Stimulated activated CD8-positive, alpha-beta memory T cell treated with anti-CD3 and anti-CD28 coated beads, Interleukin-12 subunit alpha, Interleukin-12 subunit beta, amount 100 ng/mL, for 4 hours (primary cell): ENCODE measurements at regions not wholly inside any gene's neighbourhood (a gene's known extent, or its start where the extent isn't known, plus 50 kb on each side); places are given as distances from the start of the nearest gene placed in this dataset.
"Not testable (repeated sequence)": the region's sequence is repeated elsewhere in the genome, so short reads cannot be mapped to it uniquely, and the experiment has no call there.

Experiments
- DNase-seq: peaks from one replicate; pipeline ENCODE4 v3.0.0-alpha.2; 2020; ENCODE audit warnings: low read depth

DNA sequence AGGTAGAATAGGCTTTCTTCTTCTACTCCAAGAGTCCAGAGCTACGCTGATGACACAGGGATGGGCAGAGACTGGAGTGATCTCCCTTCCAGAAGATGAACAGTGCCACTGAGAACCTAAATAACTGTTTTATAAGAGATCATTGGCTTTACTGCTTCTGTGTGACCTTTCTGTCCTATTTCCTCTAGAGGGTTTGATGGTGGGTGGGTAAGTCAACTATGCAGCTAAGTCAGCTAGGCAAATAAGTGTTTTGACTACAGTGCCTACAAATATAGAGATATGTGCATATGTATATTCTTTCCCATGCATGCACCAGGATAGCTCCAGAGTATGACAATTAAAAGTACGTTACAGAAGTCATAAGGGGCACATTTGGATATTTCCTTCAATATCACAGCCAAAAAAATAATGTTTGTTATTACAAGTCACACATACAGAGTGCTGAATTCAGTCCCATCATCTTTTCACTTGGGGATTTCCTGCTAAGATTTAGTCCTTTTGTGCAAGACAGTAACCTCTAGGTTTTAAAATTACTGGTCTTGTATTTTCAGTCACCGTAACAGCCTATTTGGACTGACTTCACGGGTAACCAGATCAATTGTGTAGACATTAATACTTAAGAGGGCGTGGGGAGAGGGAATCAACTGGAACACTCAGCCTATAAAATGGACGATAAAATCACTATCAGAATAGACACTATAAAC, 412.6 kb upstream of the SOX5 start:
- DNase-seq = no peak

DNA sequence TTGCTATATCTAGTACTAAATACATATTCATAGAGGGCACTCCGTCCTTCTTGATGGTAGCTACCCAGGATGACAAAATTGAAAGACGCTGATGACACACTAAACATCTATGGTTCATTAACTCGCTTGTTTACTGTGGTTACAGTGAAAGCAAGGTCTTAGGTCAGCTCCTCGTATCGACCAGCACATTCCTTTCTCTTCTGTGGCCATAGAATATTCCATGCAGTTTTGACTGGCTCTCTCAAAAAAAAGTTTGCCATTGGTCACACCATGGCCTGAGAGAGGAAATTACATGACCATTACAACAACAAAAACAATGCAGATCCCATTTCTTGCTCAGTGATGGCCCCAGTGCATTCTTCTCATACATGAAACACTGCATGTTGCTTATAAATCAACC, 411.4 kb upstream of the SOX5 start:
- DNase-seq = no peak

DNA sequence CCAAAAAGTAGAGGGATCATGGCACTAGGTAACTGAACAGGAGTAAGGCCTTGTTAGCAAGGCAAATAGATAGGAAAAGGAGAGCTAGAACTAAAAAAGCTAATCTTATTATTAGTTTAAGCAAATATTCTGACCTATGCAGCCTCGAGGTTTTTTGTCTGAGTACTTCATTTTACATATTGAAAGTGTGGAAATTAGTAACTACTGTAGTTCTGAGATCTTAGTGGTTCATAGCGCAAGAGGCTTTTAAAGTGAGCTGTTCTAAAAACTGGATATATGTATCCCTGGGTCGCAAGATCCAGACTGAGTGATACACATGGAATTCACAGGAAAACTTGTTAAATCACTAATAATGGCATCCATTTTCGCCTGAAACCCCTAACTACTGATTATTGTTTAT, 411.0 kb upstream of the SOX5 start:
- no peak for DNase-seq

DNA sequence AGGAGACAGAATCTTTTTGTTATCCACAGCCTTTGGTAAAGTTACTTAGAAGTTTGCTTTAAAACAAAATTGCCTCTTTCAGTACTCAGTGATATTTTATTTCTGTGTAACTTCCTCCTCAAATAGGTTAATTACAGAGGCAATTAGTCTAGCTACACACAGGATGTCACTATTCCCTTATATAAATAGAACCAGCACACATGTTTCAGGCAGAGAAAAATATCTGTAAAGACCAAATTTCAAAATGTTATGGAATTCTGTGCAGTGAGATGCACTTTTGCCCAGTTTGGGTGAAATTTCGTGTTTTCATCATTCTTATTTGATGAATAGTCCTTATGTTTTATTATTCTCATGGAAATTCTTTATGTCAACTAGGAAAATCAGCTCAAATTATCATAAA, 410.6 kb upstream of the SOX5 start:
- no peak for DNase-seq

DNA sequence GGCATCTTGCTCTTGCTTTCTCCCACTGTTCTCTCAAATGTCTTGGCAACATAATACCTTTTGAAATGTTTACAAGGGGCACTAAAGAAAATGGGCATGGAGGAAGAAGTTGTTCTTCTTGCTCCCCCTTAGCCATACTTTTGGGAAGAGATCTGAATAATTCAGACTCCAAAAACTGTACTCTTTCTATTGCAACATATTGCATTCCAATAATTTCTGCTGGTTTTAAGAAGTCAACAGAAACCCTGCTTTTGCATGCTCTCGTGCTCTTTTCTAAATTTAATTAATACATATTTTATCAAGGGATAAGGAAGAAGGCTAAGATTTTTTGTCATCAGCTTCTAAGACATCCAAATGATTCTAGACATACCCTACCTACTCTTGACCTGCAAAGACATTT, 409.9 kb upstream of the SOX5 start:
- DNase-seq = no peak

DNA sequence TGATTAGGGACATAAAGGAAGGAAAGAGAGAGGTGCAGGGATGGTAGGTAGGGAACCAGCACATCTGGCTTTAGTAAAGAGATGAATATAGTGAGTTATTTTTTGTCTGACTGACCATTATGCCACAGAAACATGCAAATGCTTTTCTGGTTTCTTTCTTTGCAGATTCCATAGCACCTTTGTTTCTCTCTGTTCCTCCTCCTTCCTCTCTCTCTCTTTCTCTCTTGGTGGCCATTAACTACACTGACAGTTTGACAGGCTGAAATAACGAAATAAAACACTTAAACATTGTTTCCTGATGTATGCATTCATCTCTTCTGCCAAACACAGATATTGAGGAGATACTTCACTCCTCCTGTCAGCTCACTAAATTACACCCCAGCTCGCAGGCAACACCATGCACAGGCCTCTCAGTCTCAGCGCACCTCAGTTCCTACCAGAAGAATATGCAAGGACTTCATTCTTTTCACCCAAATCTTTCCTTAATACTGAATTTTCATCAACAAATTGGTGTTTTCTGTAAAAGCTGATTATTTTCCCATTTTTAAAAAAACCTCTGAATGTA, 406.9 kb upstream of the SOX5 start:
- no peak for DNase-seq

DNA sequence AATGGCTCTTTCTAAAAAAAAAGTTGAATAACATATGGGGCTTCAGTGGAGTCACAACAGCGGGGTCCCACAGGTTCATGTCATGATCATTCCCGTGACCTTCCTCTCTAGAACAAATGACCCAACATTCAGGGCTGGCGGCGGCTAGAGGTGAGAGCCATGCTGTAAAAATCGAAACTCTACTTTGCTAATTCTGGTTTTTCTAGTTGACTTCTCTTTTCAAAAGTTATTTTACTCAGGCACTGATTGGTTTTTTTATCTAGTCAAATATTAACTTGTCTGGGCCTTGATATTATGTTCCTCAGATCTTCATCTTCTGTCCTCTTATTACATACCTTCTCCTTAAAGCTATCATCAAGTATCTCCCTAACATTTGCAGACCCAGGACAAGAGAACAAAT, 402.9 kb upstream of the SOX5 start:
- DNase-seq = no peak

DNA sequence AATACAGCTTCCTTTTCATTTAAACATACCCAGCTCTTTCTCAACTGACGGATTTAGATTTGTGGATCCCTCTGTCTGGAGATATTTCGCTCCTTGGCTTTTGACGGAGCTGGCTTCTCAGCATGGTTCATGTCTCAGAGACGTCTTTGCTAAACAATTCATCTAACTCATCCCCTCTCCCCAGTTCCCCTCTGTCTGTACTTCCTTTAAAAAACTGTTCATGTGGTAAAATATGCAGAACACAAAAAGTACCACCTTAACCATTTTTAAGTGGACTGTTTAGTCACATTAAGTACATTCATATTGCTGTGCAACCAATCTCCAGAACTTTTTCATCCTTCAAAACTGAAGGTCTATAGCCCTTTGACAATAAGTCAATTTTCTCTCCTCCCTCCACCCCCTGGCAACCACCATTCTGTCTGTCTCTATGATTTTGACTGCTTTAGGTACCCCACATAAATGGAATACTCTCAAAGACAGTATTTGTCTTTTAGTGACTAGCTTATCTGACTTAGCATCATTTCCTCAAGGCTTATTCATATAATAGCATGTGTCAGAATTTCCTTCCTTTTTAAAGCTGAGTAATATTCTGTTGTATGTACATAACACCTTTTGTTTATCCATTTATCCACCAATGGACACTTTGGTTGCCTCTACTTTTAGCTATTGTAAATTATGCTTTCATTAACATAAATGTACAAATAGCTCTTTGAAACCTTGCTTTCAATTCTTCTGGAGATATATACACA, 399.8 kb upstream of the SOX5 start:
- DNase-seq = no peak

DNA sequence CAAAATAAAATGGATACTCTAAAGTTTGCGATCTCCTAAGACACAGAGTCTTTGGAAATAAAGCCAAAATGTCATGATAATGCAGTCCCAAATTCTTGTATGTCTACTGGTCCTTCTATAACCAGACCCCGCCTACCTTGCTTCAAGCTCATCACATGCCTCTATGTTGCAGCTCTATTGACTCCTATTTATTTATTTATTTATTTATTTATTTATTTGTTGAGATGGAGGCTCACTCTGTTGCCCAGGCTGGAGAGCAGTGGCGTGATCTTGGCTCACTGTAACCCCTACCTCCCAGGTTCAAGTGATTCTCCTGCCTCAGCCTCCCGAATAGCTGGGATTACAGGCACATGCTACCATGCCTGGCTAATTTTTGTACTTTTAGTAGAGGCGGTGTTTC, 398.7 kb upstream of the SOX5 start:
- DNase-seq = not testable (repeated sequence)

DNA sequence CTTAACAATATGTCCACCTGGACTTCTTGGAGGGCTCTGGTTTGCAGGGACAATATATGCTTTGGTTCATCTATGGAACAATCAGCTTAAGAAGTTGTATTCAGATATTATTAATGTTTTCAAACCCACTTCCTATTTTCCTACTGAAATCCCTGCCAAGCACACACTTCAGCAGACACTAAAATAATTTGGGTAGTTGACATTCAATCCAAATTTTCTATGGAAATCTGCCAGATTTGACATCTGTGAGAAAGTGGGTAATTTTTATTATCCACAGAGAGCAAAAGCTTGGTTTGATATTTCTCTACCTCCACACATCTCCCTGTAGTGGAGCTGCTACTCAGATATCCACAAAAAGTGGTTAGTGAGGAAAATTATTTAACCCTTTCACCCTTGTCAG, 378.8 kb upstream of the SOX5 start:
- DNase-seq = no peak

DNA sequence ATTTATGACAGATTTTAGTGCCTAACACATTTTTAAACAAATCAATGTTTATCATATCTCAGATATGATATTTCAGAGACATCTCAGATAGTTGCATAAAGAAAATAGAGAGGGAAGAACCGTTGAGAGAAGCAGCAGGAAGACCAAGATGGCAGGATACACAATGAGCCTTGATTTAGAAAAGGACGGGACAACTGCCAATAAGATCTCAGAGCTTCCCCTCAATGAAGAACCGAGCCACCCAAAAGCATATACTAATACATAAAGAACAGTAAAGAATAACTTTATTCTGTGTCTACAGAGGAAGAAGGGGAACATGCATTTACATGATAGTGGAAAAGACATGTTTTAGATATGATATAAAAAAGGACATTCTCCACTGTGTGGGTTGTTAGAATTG, 375.9 kb upstream of the SOX5 start:
- no peak for DNase-seq

DNA sequence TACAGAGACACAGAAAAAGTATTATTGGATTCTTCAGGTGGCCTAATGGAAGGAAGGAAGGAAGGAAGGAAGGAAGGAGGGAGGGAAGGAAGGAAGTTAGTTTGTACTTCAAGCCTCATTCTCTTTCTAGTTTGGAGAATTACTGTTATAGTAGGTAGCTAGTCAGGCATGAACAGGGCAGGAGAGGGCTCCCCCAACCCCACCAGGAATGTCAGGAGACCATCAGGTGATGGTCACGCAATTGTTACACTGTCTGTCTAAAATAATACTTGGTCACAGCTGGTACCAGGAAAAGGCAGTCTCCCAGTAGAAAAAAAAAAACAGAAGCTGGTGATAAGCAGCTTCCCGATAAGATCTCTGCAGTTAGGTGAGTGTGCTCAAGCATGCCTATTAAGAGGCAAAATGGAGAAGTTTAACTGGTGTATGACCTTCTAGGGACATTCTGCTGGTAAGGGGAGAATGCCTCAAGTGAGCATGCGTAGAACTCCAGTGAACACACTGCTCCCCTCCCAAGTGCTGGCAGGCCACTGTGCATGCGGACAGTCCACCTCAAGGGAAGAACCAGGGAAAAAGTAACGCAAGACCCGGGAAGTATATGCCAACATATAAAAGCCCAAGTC, 358.4 kb upstream of the SOX5 start:
- DNase-seq = no peak

DNA sequence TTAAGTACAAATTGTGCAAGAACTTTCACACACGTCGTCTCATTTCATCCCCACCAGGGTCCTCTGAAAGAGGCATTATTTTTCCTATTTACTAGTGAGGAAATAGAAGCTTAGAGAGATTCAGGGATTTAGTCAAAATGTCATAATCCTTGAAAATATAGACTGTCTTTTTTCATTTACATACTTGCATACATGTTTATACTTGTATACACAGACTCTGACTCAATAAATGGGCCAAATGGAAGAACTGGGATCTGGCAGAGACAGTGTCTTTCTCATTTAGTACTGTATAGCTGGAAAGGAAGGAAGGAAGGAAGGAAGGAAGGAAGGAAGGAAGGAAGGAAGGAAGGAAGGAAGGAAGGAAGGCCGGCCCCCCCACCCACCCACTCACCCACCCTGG, 357.7 kb upstream of the SOX5 start:
- no peak for DNase-seq

DNA sequence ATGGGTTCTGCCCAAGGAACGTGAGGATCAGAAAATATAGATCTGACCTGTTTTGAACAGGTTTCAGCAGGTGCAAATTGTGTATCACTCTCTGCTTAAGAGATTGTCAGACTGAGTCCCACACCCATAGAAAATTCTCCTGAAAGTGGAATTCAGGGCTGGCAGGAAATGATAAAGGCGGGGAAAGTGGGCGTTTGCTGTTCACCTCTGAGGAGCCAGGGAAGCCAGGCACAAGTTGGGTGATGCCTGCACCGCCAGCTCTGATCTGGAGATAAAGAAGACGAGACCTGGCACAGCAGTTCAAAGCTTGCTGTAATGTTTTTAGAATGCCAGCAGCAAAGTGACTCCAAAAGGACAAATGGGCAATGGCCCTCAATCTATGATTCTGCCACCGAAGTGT, 356.5 kb upstream of the SOX5 start:
- no peak for DNase-seq

DNA sequence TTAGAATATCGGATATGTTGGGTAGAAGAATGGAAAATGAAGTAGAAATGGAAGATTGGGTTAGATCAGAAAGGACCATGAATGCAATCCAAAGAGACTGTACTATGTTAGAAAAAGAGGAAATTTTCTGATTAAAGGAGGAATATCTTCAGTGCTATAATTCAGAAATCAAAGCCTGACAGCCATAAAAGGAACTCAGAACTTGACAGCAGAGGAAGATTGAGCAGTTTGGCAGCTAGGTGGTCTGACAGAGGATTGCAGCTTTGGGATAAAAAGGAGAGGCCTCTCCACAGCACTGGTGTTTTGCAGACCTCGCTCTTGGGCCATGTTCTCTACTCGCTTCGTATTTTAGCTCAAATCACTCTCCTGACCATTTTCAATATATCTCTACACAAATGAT, 354.8 kb upstream of the SOX5 start:
- no peak for DNase-seq

DNA sequence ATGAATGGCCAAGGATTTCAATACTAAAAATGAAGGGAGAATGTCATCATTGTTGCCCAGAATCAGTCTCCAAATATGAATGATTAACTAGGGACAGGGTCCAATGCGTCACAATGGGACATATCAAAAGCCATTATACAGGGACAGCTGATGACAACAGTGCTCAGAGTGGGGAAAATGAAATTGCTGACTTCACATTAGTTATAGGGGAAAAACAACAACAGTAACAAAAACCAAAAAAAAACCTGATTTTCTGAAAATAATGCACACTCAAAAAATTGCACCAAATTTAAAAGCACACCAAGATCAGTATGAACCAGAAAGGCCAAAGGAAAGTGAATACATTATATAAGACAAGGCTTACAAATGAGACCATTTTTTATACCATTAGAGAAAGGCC, 353.2 kb upstream of the SOX5 start:
- no peak for DNase-seq

DNA sequence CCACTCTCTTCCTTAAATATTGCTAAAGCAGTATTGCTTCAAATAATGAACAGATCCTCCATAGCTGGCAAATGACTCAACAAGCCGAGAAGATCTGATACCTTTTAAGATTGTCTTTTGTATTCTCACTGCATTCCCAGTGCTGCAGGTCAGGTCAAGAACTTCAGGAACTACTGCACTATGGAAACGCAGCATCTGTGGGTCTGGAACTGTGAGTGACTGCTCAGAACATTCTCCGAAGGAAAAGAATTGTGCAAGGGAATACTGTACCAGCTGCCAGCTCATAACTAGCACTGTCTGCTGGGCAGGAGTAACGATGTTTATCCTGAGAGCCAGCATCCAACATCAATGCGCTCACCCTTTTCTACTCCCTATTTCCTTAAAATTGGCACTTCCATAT, 348.0 kb upstream of the SOX5 start:
- no peak for DNase-seq

DNA sequence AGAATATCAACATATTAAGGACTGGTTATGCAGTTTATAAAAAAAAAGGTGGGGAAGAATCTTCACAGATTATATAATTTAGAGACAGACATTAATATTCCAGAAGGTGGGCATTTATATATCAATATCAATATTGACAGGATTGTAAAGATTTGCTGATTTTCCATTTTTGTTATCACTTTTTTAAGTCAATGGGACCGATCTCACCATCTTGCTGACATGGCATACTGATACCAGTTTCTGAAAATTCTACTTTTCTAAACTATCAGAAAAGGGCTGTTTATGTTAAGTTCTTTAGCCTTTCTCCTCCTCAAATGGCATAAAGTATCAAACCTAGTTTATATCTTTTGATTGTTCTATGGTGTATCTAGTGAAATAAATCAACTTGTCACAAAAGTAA, 344.1 kb upstream of the SOX5 start:
- no peak for DNase-seq

DNA sequence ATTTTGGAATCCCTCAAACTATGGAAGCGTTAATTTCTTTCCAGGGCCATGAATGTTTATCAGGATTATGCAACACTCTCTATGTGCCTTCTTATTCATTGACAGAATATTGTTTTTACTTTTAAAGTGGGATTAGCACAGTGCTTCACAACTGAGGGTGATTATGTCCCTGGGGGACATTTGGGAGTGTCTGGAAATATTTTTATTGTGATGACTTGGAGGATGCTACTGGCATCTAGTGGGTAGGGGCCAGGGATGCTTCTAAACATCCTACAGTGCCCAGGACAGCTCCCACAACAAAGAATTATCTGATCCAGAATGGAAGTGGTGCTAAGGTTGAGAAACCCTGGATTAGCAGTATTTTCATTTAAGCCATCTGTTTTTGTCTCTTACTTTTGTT, 338.5 kb upstream of the SOX5 start:
- DNase-seq = no peak

DNA sequence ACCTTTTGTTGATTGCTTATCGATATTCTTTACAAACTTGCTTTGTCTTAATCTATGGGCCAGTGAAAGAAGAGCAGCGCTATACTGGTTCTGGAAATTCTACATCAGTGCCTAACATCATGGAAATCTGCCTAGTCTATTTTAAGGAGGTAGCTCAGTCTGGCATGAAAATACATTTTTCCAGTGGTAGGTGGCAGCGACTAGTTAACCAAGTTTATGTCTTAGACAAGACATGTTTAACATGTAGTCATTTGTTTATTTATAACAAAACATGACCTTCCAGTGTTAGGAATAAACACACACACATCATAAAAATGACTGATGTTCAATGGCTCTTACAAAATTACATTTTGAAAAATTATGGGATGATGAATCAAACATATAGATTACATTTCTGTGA, 336.0 kb upstream of the SOX5 start:
- DNase-seq = no peak

DNA sequence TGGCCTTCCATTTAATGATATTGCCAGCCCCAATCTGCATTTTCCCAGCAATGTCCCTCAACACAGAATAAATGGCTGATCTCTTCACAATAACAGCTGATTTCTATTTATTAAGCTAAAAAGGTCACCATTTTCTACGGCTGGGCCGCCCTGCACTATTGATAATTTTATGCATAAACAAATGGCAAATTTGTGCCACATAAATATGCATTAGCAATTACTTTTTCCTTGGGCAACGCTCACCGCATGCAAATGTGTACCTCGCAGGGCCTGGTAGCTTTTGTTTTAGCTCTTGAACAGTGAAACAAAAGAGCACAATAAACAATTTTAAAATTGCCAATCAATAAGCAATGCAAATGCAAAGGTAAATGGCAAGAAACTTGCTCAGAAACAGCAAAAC, 331.9 kb upstream of the SOX5 start:
- DNase-seq = no peak

DNA sequence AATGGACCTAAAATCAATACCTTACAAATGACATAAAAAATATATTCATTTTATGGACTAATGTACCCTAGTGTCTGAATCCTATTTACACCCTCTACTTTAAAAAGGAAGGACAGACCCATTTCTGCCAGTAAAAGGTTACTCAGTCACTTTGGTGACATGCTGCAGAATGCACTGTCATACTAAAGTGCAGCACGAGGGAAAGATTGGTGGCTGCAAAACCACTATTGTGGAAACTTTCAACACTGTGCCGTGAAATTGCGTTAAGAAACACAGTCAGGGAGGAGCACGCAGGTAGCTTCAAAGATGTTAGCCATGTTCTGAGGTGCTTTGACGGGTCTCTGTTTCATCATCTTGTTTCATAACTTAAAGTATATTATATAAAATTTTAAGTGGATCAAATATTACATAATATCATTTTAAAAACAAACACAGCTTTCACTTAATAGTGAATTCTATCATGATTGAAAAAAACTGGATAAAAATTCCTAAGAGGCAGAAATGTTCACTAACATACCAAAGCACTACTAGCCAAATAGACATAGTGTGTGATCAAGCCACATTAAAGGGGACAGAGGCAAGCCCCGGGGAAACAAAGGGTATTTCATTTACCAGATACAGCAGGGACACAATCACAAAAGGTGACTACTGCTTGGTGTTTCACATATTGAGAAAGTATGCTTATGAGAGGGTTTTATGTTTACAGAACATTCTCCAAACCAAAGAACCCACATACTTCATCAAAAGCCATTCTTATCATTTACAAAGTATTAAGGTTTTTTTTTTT, 330.8 kb upstream of the SOX5 start:
- no peak for DNase-seq

DNA sequence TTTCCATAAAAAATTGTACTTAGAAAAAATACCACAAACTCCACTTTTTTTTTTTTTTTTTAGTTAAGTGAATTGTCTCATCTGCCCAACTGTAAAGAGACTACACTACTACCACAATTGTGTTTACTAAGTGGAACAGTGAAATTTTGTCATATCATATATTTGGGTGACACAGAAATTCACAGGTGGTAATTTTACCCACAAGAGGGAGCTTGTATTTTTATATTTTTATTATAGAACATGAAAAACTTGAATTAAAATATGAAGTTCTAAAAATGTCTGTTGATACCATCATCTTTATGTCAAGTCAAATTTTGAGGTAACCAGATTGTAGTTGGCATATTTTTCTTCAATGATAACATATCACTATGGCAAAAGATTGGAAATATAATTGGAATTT, 329.4 kb upstream of the SOX5 start:
- DNase-seq = no peak
